HL-60 (cell line): ENCODE measurements at regions not wholly inside any gene's neighbourhood (a gene's known extent, or its start where the extent isn't known, plus 50 kb on each side); places are given as distances from the start of the nearest gene placed in this dataset.

ENCODE experiments used
- POLR2AphosphoS5 ChIP-seq: IDR thresholded peaks from 2 replicates; pipeline ENCODE4 v1.6.1; 2012; ENCODE audit warnings: low read depth
- SPI1 ChIP-seq: IDR thresholded peaks from 2 replicates; pipeline ENCODE4 v1.6.1; 2012; ENCODE audit warnings: low read depth, mild to moderate bottlenecking, borderline replicate concordance
- TF ChIP-seq, protein P1 (sequence below): IDR thresholded peaks from one replicate; pipeline ENCODE4 v1.5.1; 2011; ENCODE audit warnings: low read length, control low read depth, inconsistent platforms; ENCODE audit not compliant: insufficient read depth

DNA sequence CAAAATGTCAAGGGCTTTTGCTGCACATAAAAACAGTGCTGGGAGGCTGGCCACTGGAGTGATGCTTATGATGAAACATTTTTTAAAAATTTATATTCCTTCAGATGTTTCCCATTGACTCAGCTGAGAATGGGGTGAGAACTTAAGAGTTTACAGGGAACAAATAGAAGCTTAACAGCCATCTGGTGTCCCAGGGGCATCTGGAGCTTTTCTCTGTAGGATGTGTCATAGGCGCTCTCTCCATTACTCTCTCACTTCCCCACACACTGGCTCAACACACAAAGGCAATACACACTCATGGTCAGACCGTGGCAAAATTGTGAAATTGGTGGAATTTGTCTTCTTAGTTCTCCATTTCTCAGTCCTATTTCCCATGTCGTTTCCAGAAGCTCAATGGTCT is 783.1 kb upstream of the LRRTM1 start:
- TF ChIP-seq, protein P1, sequence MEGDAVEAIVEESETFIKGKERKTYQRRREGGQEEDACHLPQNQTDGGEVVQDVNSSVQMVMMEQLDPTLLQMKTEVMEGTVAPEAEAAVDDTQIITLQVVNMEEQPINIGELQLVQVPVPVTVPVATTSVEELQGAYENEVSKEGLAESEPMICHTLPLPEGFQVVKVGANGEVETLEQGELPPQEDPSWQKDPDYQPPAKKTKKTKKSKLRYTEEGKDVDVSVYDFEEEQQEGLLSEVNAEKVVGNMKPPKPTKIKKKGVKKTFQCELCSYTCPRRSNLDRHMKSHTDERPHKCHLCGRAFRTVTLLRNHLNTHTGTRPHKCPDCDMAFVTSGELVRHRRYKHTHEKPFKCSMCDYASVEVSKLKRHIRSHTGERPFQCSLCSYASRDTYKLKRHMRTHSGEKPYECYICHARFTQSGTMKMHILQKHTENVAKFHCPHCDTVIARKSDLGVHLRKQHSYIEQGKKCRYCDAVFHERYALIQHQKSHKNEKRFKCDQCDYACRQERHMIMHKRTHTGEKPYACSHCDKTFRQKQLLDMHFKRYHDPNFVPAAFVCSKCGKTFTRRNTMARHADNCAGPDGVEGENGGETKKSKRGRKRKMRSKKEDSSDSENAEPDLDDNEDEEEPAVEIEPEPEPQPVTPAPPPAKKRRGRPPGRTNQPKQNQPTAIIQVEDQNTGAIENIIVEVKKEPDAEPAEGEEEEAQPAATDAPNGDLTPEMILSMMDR: no peak
- TF ChIP-seq SPI1 (no peak), POLR2AphosphoS5 (no peak)
